ENCODE measurements at regions not wholly inside any gene's neighbourhood (a gene's known extent, or its start where the extent isn't known, plus 50 kb on each side); places are given as distances from the start of the nearest gene placed in this dataset.
A peak's percentile ranks its signal among the peaks of the same experiment; 100 is the strongest.

GRCh38 chr16:65634833-65635232, 513.0 kb upstream of the CDH11 start:
- intact Hi-C loops (cut with DNase I), result no loop called here
- no peak for DNase-seq
- no peak for ATAC-seq

- ATAC-seq, result no peak
- DNase-seq, result no peak
- intact Hi-C loops (cut with DNase I), result no loop called here
Measured at GRCh38 chr16:65634291-65634690, 512.4 kb upstream of the CDH11 start.

- ATAC-seq (no peak), DNase-seq (no peak)
- intact Hi-C loops (cut with DNase I), result no loop called here
Measured at GRCh38 chr16:65624666-65625065, 502.8 kb upstream of the CDH11 start.

- no peak for DNase-seq
- intact Hi-C loops (cut with DNase I), result no loop called here
- no peak for ATAC-seq
Measured at GRCh38 chr16:65624229-65624628, 502.4 kb upstream of the CDH11 start.

GRCh38 chr16:65622871-65623270, 501.0 kb upstream of the CDH11 start:
- DNase-seq (no peak), ATAC-seq (no peak)
- intact Hi-C loops (cut with DNase I), result no loop called here

GRCh38 chr16:65622151-65622550, 500.3 kb upstream of the CDH11 start:
- ATAC-seq (peak in 1 of 2 donors; percentile 40), DNase-seq (no peak)
- intact Hi-C loops (cut with DNase I), result no loop called here

GRCh38 chr16:65621640-65622039, 499.8 kb upstream of the CDH11 start:
- ATAC-seq (peak; percentile 47 to 72), DNase-seq (peak; percentile 26)
- intact Hi-C loops (cut with DNase I), result no loop called here

- ATAC-seq (no peak), DNase-seq (no peak)
- intact Hi-C loops (cut with DNase I), result no loop called here
Measured at GRCh38 chr16:65619606-65620005, 497.7 kb upstream of the CDH11 start.

GRCh38 chr16:65618931-65619330, 497.1 kb upstream of the CDH11 start:
- ATAC-seq, result no peak

GRCh38 chr16:65618333-65618732, 496.5 kb upstream of the CDH11 start:
- DNase-seq (no peak), ATAC-seq (no peak)
- intact Hi-C loops (cut with DNase I), result no loop called here

More at GRCh38 chr16:65618931-65619330, 497.1 kb upstream of the CDH11 start:
- no peak for DNase-seq
- intact Hi-C loops (cut with DNase I), result no loop called here

GRCh38 chr16:65617421-65617820, 495.6 kb upstream of the CDH11 start:
- ATAC-seq (no peak), DNase-seq (no peak)
- intact Hi-C loops (cut with DNase I), result no loop called here

- intact Hi-C loops (cut with DNase I), result no loop called here
- ATAC-seq (no peak), DNase-seq (no peak)
Measured at GRCh38 chr16:65608455-65608854, 486.6 kb upstream of the CDH11 start.

- ATAC-seq, result no peak
- no peak for DNase-seq
- intact Hi-C loops (cut with DNase I), result no loop called here
Measured at GRCh38 chr16:65604771-65605170, 482.9 kb upstream of the CDH11 start.

- DNase-seq (no peak), ATAC-seq (no peak)
- intact Hi-C loops (cut with DNase I), result no loop called here
Measured at GRCh38 chr16:65601781-65602180, 479.9 kb upstream of the CDH11 start.

GRCh38 chr16:65600629-65601028, 478.8 kb upstream of the CDH11 start:
- intact Hi-C loops (cut with DNase I), result no loop called here
- DNase-seq (no peak), ATAC-seq (no peak)

GRCh38 chr16:65600046-65600445, 478.2 kb upstream of the CDH11 start:
- no peak for ATAC-seq
- intact Hi-C loops (cut with DNase I), result no loop called here
- no peak for DNase-seq

- ATAC-seq (no peak), DNase-seq (no peak)
- intact Hi-C loops (cut with DNase I), result no loop called here
Measured at GRCh38 chr16:65598621-65599020, 476.8 kb upstream of the CDH11 start.

- intact Hi-C loops (cut with DNase I), result no loop called here
- DNase-seq, result no peak
- ATAC-seq, result no peak
Measured at GRCh38 chr16:65583498-65583897, 461.6 kb upstream of the CDH11 start.

GRCh38 chr16:65579050-65579449, 457.2 kb upstream of the CDH11 start:
- intact Hi-C loops (cut with DNase I), result no loop called here
- no peak for DNase-seq
- ATAC-seq, result no peak

- no peak for ATAC-seq
- no peak for DNase-seq
- intact Hi-C loops (cut with DNase I), result no loop called here
Measured at GRCh38 chr16:65576631-65577030, 454.8 kb upstream of the CDH11 start.

- ATAC-seq (no peak), DNase-seq (no peak)
- intact Hi-C loops (cut with DNase I), result no loop called here
Measured at GRCh38 chr16:65576139-65576538, 454.3 kb upstream of the CDH11 start.

GRCh38 chr16:65574326-65574966, 452.6 kb upstream of the CDH11 start:
- DNase-seq (no peak), ATAC-seq (no peak)
- intact Hi-C loops (cut with DNase I), result no loop called here
